GM19455 (cell line): ENCODE measurements at regions not wholly inside any gene's neighbourhood (a gene's known extent, or its start where the extent isn't known, plus 50 kb on each side); places are given as distances from the start of the nearest gene placed in this dataset.
"Not testable (repeated sequence)": the region's sequence is repeated elsewhere in the genome, so short reads cannot be mapped to it uniquely, and the experiment has no call there.

Experiments
- ATAC-seq: cut with Tn5 transposase; IDR thresholded peaks from one replicate; pipeline ENCODE4 v1.9.1; 2021; ENCODE audit not compliant: unreplicated experiment

GRCh38 chr2:20130821-20131645 is 79.6 kb upstream of the LAPTM4A start:
- no peak for ATAC-seq

GRCh38 chr2:20130160-20130560 is 78.7 kb upstream of the LAPTM4A start:
- no peak for ATAC-seq

- ATAC-seq, result no peak
Measured at GRCh38 chr2:20129331-20130159, 78.1 kb upstream of the LAPTM4A start.

GRCh38 chr2:20128506-20129330 is 77.3 kb upstream of the LAPTM4A start:
- ATAC-seq, result no peak

GRCh38 chr2:20126469-20126868 is 75.0 kb upstream of the LAPTM4A start:
- ATAC-seq, result no peak

GRCh38 chr2:20126040-20126439 is 74.6 kb upstream of the LAPTM4A start:
- no peak for ATAC-seq

- no peak for ATAC-seq
Measured at GRCh38 chr2:20125616-20126015, 74.2 kb upstream of the LAPTM4A start.

GRCh38 chr2:20125164-20125563 is 73.7 kb upstream of the LAPTM4A start:
- ATAC-seq, result no peak

GRCh38 chr2:20123871-20124594 is 72.6 kb upstream of the LAPTM4A start:
- ATAC-seq, result no peak

GRCh38 chr2:20122864-20123263 is 71.4 kb upstream of the LAPTM4A start:
- no peak for ATAC-seq

GRCh38 chr2:20120569-20121416 is 69.4 kb upstream of the LAPTM4A start:
- ATAC-seq, result no peak

- ATAC-seq, result no peak
Measured at GRCh38 chr2:20118051-20118450, 66.6 kb upstream of the LAPTM4A start.

- ATAC-seq, result no peak
Measured at GRCh38 chr2:20115902-20116301, 64.5 kb upstream of the LAPTM4A start.

- ATAC-seq, result no peak
Measured at GRCh38 chr2:20115374-20115773, 63.9 kb upstream of the LAPTM4A start.

GRCh38 chr2:20113986-20114938 is 62.8 kb upstream of the LAPTM4A start:
- no peak for ATAC-seq

GRCh38 chr2:20113004-20113796 is 61.8 kb upstream of the LAPTM4A start:
- ATAC-seq, result no peak

- ATAC-seq, result not testable (repeated sequence)
Measured at GRCh38 chr2:20112361-20112760, 60.9 kb upstream of the LAPTM4A start.
